Vagina (tissue), 2 donors: ENCODE measurements at regions not wholly inside any gene's neighbourhood (a gene's known extent, or its start where the extent isn't known, plus 50 kb on each side); places are given as distances from the start of the nearest gene placed in this dataset.

Experiments used
- POLR2A ChIP-seq, 2 donors: fragments of 450-650 bp; IDR thresholded peaks; one replicate each; pipeline ENCODE4 v1.6.1; 2017; ENCODE audit warnings: antibody characterized with exemption in 2 of 2, mild to moderate bottlenecking in 2 of 2, moderate library complexity in 2 of 2
- POLR2AphosphoS5 ChIP-seq, 2 donors: sonication (generic); formaldehyde crosslinking; IDR thresholded peaks; one replicate each; pipeline ENCODE4 v1.9.0; 2017; ENCODE audit warnings: antibody characterized with exemption in 2 of 2, mild to moderate bottlenecking in 2 of 2, low read depth in 1 of 2; ENCODE audit not compliant: insufficient read depth in 1 of 2
- TF ChIP-seq, protein P1 (sequence below), 3 experiments: fragments of 450-650 bp in 2 of 3; fragments of 200-600 bp in 1 of 3; sonication (generic) in 1 of 3; IDR thresholded peaks; one replicate each; pipeline ENCODE4 v1.5.1; 2017 to 2019; ENCODE audit warnings: antibody characterized with exemption in 3 of 3, mild to moderate bottlenecking in 2 of 3, moderate library complexity in 2 of 3

DNA sequence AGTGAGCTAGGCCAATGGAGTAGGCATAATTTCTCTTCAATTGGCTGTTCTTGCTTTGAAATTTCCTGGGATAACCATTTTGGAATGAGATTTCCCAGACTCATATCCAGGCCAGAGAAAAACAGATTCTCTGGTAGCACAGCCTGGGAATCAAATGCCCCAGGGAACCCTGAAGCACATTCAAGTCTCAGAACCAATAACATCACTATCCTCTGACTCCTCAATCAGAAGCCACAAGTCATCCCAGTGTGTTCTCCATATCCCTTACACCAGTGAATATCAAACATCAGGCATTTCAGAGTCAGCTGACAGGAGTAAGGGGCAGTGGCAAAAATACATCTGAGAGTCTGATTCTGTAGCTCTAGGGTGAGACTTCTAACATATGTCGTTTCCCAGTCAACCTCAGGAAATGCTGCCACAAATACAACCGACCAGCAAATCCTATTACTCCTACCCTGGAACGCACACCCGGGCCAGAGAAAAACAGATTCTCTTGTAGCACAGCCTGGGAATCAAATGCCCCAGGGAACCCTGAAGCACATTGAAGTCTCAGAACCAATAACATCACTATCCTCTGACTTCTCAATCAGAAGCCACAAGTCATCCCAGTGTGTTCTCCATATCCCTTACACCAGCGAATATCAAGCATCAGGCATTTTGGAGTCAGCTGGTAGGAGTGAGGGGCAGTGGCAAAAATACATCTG is 537.7 kb upstream of the NMUR2 start:
- TF ChIP-seq, protein P1, sequence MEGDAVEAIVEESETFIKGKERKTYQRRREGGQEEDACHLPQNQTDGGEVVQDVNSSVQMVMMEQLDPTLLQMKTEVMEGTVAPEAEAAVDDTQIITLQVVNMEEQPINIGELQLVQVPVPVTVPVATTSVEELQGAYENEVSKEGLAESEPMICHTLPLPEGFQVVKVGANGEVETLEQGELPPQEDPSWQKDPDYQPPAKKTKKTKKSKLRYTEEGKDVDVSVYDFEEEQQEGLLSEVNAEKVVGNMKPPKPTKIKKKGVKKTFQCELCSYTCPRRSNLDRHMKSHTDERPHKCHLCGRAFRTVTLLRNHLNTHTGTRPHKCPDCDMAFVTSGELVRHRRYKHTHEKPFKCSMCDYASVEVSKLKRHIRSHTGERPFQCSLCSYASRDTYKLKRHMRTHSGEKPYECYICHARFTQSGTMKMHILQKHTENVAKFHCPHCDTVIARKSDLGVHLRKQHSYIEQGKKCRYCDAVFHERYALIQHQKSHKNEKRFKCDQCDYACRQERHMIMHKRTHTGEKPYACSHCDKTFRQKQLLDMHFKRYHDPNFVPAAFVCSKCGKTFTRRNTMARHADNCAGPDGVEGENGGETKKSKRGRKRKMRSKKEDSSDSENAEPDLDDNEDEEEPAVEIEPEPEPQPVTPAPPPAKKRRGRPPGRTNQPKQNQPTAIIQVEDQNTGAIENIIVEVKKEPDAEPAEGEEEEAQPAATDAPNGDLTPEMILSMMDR (IDR thresholded peaks at IDR 0.05): no peak
- TF ChIP-seq POLR2AphosphoS5 (IDR thresholded peaks at IDR 0.05; ENCODE audit: insufficient read depth in 1 of 2, low read depth in 1 of 2): no peak
- no peak for TF ChIP-seq POLR2A (IDR thresholded peaks at IDR 0.05)
